ENCODE measurements at regions not wholly inside any gene's neighbourhood (a gene's known extent, or its start where the extent isn't known, plus 50 kb on each side); places are given as distances from the start of the nearest gene placed in this dataset.

DNA sequence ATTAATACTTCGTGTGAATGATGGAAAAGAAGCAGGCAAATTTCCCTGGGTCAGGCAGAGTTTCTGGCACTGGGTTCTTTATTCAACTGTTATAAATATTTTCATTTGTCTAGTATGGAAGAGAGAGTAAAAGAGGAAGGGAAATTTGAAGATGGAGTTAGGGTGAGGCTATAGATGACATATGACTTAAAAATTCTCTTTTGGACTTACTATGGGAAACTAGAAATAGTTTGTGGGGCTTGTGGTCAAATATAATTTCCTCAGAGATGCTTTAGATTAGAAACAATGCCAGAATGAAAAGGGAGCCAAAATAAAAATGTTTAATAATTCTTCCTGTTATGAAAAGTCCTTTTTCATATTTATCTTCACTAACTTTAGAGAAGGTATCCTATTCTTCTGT is 103.2 kb downstream of the GC start:
- peaks cover 10% of the 10 kb centered on the region for H3K4me1 Mint-ChIP-seq (ENCODE audit: unreplicated experiment)
- H3K27me3 Mint-ChIP-seq (ENCODE audit: unreplicated experiment), result peaks cover 18% of the 10 kb centered on the region
- H3K9me3 Mint-ChIP-seq (ENCODE audit: unreplicated experiment), result no peaks in the 10 kb centered on the region
- no peak overlapping the region for H3K4me3 Mint-ChIP-seq (ENCODE audit: unreplicated experiment)
- TF ChIP-seq, protein P1, sequence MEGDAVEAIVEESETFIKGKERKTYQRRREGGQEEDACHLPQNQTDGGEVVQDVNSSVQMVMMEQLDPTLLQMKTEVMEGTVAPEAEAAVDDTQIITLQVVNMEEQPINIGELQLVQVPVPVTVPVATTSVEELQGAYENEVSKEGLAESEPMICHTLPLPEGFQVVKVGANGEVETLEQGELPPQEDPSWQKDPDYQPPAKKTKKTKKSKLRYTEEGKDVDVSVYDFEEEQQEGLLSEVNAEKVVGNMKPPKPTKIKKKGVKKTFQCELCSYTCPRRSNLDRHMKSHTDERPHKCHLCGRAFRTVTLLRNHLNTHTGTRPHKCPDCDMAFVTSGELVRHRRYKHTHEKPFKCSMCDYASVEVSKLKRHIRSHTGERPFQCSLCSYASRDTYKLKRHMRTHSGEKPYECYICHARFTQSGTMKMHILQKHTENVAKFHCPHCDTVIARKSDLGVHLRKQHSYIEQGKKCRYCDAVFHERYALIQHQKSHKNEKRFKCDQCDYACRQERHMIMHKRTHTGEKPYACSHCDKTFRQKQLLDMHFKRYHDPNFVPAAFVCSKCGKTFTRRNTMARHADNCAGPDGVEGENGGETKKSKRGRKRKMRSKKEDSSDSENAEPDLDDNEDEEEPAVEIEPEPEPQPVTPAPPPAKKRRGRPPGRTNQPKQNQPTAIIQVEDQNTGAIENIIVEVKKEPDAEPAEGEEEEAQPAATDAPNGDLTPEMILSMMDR (IDR thresholded peaks at IDR 0.05), result no peak
- no peaks in the 10 kb centered on the region for H3K36me3 Mint-ChIP-seq (ENCODE audit: unreplicated experiment)
- DNase-seq (ENCODE audit: extremely low spot score, unreplicated experiment), result no peak
- peak overlapping the region; percentile 63 for H3K27ac Mint-ChIP-seq (ENCODE audit: unreplicated experiment)

DNA sequence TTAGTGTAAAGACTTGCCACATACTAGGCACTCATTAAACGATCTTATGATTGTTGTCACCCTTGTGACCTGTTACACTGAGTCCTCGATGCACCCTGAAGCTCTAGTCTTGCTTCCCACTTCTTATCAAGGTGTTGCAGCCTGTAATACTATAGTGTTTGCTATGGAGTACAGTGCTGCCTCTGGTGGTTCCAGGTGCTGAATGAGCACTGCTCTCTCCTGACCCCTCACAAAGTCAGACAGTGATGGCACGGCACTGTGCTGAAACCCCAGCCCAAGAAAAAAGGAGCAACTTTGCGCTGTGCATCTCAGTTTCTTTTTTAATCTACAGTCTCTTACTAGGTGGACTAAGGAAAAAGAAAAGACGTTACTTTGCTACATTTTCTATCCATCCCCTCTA is 106.3 kb downstream of the GC start:
- Mint-ChIP-seq H3K4me1 (ENCODE audit: unreplicated experiment) (peaks cover 10% of the 10 kb centered on the region), H3K27me3 (ENCODE audit: unreplicated experiment) (peaks cover 12% of the 10 kb centered on the region), H3K36me3 (ENCODE audit: unreplicated experiment) (no peaks in the 10 kb centered on the region), H3K27ac (ENCODE audit: unreplicated experiment) (no peak overlapping the region), H3K9me3 (ENCODE audit: unreplicated experiment) (no peaks in the 10 kb centered on the region), H3K4me3 (ENCODE audit: unreplicated experiment) (no peak overlapping the region)
- TF ChIP-seq, protein P1 (IDR thresholded peaks at IDR 0.05), result no peak
- DNase-seq (ENCODE audit: extremely low spot score, unreplicated experiment), result no peak

DNA sequence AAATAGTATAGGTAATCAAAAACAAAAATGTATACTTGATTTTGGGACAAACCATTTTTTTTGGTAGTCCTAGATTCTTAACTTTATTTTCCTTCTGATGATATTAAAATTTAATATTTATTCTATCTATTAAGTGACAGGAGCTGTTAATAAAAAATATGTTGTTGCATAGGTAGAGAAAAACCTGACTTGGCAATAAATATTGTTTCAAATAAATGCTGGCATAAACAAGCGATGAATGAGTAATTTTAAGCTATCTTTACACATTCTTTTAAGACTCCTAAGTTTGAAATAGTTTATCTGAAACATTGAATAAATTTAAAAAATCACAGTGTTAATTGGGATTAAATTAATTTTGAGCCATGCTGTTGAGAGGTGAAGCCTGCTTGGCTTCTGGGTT is 114.6 kb downstream of the GC start:
- Mint-ChIP-seq H3K4me3 (ENCODE audit: unreplicated experiment) (no peak overlapping the region), H3K9me3 (ENCODE audit: unreplicated experiment) (peaks cover 11% of the 10 kb centered on the region), H3K36me3 (ENCODE audit: unreplicated experiment) (no peaks in the 10 kb centered on the region), H3K27ac (ENCODE audit: unreplicated experiment) (no peak overlapping the region), H3K4me1 (ENCODE audit: unreplicated experiment) (no peaks in the 10 kb centered on the region), H3K27me3 (ENCODE audit: unreplicated experiment) (peaks cover 10% of the 10 kb centered on the region)
- TF ChIP-seq, protein P1 (IDR thresholded peaks at IDR 0.05), result no peak
- no peak for DNase-seq (ENCODE audit: extremely low spot score, unreplicated experiment)

DNA sequence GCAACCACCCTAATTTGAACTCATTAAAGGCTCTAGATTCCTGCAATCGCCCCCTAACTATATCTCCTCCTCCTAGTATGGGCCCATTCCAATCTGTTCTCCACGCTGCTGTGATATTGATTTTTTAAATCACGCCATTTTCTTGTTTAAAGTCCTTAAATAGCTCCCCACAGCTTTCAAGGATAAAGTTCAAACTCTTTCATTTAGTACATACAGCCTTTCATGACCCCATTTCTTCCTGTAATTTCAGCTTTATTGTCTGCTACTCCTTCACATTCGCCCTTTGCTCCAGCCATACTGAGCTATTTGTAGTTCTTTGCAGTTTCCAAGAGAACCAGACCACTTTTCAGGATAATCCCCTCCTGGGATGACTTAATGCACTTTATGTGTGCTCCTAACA is 118.5 kb downstream of the GC start:
- Mint-ChIP-seq H3K36me3 (ENCODE audit: unreplicated experiment) (no peaks in the 10 kb centered on the region), H3K27me3 (ENCODE audit: unreplicated experiment) (peaks cover 13% of the 10 kb centered on the region), H3K9me3 (ENCODE audit: unreplicated experiment) (peaks cover 5% of the 10 kb centered on the region), H3K4me1 (ENCODE audit: unreplicated experiment) (peaks cover 2% of the 10 kb centered on the region), H3K4me3 (ENCODE audit: unreplicated experiment) (no peak overlapping the region), H3K27ac (ENCODE audit: unreplicated experiment) (no peak overlapping the region)
- DNase-seq (ENCODE audit: extremely low spot score, unreplicated experiment), result no peak
- TF ChIP-seq, protein P1 (IDR thresholded peaks at IDR 0.05), result no peak

DNA sequence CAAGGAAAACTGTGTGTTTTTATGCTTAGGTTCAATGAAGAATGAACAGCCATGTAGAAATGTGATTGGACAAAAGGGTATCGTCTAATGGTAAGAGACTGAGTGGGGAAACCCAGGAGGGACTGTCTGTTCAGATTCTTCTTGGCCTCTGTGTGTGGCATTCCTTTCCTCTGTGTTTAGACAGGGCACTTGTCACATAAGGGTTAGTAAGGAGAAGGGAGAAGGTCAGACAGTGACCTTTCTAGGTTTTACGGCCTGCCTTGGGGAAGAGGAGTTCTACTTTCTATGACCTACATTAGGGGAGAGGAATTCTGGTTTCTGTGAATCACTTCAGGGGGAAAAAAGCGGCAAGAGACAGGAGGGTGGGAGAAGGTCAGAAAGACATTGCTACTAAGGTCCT is 119.5 kb downstream of the GC start:
- Mint-ChIP-seq H3K9me3 (ENCODE audit: unreplicated experiment) (peaks cover 9% of the 10 kb centered on the region), H3K27ac (ENCODE audit: unreplicated experiment) (no peak overlapping the region), H3K4me1 (ENCODE audit: unreplicated experiment) (peaks cover 4% of the 10 kb centered on the region), H3K4me3 (ENCODE audit: unreplicated experiment) (no peak overlapping the region), H3K36me3 (ENCODE audit: unreplicated experiment) (peaks cover 4% of the 10 kb centered on the region), H3K27me3 (ENCODE audit: unreplicated experiment) (peaks cover 13% of the 10 kb centered on the region)
- no peak for DNase-seq (ENCODE audit: extremely low spot score, unreplicated experiment)
- TF ChIP-seq, protein P1 (IDR thresholded peaks at IDR 0.05), result no peak
